Ishikawa (cell line): ENCODE measurements at regions not wholly inside any gene's neighbourhood (a gene's known extent, or its start where the extent isn't known, plus 50 kb on each side); places are given as distances from the start of the nearest gene placed in this dataset.

ENCODE experiments used
- CEBPB ChIP-seq: IDR thresholded peaks from 2 replicates; pipeline ENCODE4 v1.6.1; 2012
- EP300 ChIP-seq: IDR thresholded peaks from 2 replicates; pipeline ENCODE4 v1.6.1; 2012; ENCODE audit warnings: borderline replicate concordance
- YY1 ChIP-seq: IDR thresholded peaks from 2 replicates; pipeline ENCODE4 v1.6.1; 2012; ENCODE audit warnings: low read depth
- TF ChIP-seq, protein P1 (sequence below): IDR thresholded peaks from 2 replicates; pipeline ENCODE4 v1.6.1; 2012
- TF ChIP-seq, protein P2 (sequence below): IDR thresholded peaks from 2 replicates; pipeline ENCODE4 v1.6.1; 2012; ENCODE audit warnings: low read depth, mild to moderate bottlenecking

DNA sequence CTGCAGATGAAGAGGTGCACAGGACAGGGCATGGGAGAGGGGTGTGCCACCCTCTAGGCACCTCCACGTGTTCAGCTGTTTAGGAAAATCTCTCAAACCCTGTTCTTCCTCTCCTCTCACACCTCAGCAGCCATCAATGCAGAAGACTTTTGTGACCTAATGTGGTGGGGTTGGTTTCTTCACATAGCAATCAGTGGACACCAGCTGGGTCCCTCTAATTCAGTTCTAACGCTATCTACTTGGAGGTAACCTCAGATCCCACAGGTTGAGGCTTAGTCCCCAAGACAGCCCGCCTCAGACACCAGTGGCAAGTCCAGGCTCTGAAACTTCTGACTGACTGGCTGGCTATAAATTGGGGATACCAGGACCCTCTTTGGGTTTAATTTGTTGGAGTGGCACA lies 69.9 kb upstream of the ANKRD10 start:
- TF ChIP-seq, protein P1, sequence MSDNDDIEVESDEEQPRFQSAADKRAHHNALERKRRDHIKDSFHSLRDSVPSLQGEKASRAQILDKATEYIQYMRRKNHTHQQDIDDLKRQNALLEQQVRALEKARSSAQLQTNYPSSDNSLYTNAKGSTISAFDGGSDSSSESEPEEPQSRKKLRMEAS, result no peak
- TF ChIP-seq, protein P2, sequence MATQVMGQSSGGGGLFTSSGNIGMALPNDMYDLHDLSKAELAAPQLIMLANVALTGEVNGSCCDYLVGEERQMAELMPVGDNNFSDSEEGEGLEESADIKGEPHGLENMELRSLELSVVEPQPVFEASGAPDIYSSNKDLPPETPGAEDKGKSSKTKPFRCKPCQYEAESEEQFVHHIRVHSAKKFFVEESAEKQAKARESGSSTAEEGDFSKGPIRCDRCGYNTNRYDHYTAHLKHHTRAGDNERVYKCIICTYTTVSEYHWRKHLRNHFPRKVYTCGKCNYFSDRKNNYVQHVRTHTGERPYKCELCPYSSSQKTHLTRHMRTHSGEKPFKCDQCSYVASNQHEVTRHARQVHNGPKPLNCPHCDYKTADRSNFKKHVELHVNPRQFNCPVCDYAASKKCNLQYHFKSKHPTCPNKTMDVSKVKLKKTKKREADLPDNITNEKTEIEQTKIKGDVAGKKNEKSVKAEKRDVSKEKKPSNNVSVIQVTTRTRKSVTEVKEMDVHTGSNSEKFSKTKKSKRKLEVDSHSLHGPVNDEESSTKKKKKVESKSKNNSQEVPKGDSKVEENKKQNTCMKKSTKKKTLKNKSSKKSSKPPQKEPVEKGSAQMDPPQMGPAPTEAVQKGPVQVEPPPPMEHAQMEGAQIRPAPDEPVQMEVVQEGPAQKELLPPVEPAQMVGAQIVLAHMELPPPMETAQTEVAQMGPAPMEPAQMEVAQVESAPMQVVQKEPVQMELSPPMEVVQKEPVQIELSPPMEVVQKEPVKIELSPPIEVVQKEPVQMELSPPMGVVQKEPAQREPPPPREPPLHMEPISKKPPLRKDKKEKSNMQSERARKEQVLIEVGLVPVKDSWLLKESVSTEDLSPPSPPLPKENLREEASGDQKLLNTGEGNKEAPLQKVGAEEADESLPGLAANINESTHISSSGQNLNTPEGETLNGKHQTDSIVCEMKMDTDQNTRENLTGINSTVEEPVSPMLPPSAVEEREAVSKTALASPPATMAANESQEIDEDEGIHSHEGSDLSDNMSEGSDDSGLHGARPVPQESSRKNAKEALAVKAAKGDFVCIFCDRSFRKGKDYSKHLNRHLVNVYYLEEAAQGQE, result no peak
- no peak for TF ChIP-seq YY1
- TF ChIP-seq EP300, result no peak
- TF ChIP-seq CEBPB, result no peak
